Stimulated activated naive B cell treated with anti-CD40 and anti-IgM and Interleukin-4, amounts not matched to agents 10 μg/mL and 1 μg/mL and 100 μg/mL, for 72 hours (primary cell): ENCODE measurements at regions not wholly inside any gene's neighbourhood (a gene's known extent, or its start where the extent isn't known, plus 50 kb on each side); places are given as distances from the start of the nearest gene placed in this dataset.

Experiments used
- ATAC-seq, 2 donors: fragments of 150-1000 bp; cut with Tn5 transposase; replicated peaks; 2 replicates each; pipeline ENCODE4 v1.10.0; 2021; ENCODE audit warnings: moderate library complexity in 1 of 2
- DNase-seq: peaks from one replicate; pipeline ENCODE4 v3.0.0; 2021
- H3K27ac Mint-ChIP-seq: one replicate; pipeline ENCODE4 v1.8.0; 2022; ENCODE audit warnings: mild to moderate bottlenecking, mixed read lengths
- H3K27me3 Mint-ChIP-seq, 2 donors: one replicate each; pipeline ENCODE4 v1.8.0; 2022; ENCODE audit warnings: mixed read lengths in 2 of 2
- H3K36me3 Mint-ChIP-seq, 2 donors: one replicate each; pipeline ENCODE4 v1.8.0; 2022; ENCODE audit warnings: mixed read lengths in 2 of 2, mild to moderate bottlenecking in 1 of 2
- H3K4me1 Mint-ChIP-seq, 2 donors: one replicate each; pipeline ENCODE4 v1.8.0; 2022; ENCODE audit warnings: mixed read lengths in 2 of 2, mild to moderate bottlenecking in 1 of 2
- H3K4me3 Mint-ChIP-seq, 2 donors: one replicate each; pipeline ENCODE4 v1.8.0; 2022; ENCODE audit warnings: mild to moderate bottlenecking in 2 of 2, mixed read lengths in 2 of 2, moderate library complexity in 1 of 2
- H3K9me3 Mint-ChIP-seq, 2 donors: one replicate each; pipeline ENCODE4 v1.8.0; 2022; ENCODE audit warnings: mixed read lengths in 2 of 2, mild to moderate bottlenecking in 1 of 2

DNA sequence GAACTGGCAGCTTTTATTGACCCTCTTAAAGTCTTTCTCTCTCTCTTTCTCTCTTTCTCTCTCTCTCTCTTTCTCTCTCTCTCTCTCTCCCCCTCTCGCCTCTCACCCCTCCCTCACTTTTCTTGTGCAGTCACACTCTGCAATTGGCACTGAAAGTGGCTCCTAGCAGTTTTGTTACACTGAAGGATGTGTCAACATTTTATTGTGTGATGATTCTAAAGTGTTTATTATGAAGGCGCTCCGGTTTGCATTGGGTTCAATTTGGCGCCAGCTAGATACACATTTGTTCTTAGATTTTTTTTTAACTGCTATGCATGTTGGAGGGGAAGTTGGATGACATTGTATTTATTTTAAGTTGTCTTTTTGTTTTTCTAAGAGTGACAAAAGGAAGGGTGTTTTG, 64.0 kb upstream of the CHRM3 start:
- no peak overlapping the region for H3K27ac Mint-ChIP-seq
- no peak for DNase-seq
- no peaks in the 10 kb centered on the region for H3K36me3 Mint-ChIP-seq
- peaks cover 1 to 4% of the 10 kb centered on the region in 2 donors for H3K9me3 Mint-ChIP-seq
- no peak for ATAC-seq
- H3K27me3 Mint-ChIP-seq, result no peaks in the 10 kb centered on the region
- H3K4me3 Mint-ChIP-seq, result no peak overlapping the region
- H3K4me1 Mint-ChIP-seq, result no peaks in the 10 kb centered on the region

DNA sequence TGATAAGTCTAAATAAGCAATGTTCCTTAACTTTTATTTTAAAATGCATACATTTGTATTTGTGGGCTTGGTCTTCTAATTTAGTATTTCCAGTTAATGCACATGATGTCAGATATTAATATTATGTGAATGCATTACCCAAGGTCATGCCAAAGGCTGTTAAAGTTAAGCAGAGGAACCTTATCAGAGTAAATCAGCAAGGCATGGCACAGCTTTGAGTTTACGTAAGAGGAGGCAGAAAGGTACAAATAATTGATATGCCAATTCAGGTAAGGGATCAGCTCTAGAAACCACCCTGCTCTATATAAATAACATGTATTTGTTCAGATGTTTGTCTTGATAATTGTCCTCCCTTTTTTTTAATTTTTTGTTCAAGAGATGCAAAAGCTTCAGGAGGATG, 64.5 kb upstream of the CHRM3 start:
- no peak overlapping the region for H3K4me3 Mint-ChIP-seq
- H3K36me3 Mint-ChIP-seq, result no peaks in the 10 kb centered on the region
- DNase-seq (no peak), ATAC-seq (no peak)
- no peak overlapping the region for H3K27ac Mint-ChIP-seq
- no peaks in the 10 kb centered on the region for H3K4me1 Mint-ChIP-seq
- H3K27me3 Mint-ChIP-seq, result no peaks in the 10 kb centered on the region
- H3K9me3 Mint-ChIP-seq, result peaks cover 1 to 4% of the 10 kb centered on the region in 2 donors

- DNase-seq, result no peak
- peaks cover 1 to 4% of the 10 kb centered on the region in 2 donors for H3K9me3 Mint-ChIP-seq
- ATAC-seq, result no peak
- no peaks in the 10 kb centered on the region for H3K4me1 Mint-ChIP-seq
- no peaks in the 10 kb centered on the region for H3K27me3 Mint-ChIP-seq
- H3K4me3 Mint-ChIP-seq, result no peak overlapping the region
- H3K36me3 Mint-ChIP-seq, result no peaks in the 10 kb centered on the region
- H3K27ac Mint-ChIP-seq, result no peak overlapping the region
Measured at GRCh38 chr1:239317948-239318347, 68.4 kb upstream of the CHRM3 start.

GRCh38 chr1:239315631-239316217, 70.6 kb upstream of the CHRM3 start:
- Mint-ChIP-seq H3K27ac (no peak overlapping the region), H3K4me3 (no peak overlapping the region), H3K36me3 (no peaks in the 10 kb centered on the region), H3K27me3 (no peaks in the 10 kb centered on the region), H3K9me3 (peaks cover 1 to 4% of the 10 kb centered on the region in 2 donors), H3K4me1 (no peaks in the 10 kb centered on the region)
- ATAC-seq (no peak), DNase-seq (no peak)

- ATAC-seq (no peak), DNase-seq (no peak)
- Mint-ChIP-seq H3K27me3 (no peaks in the 10 kb centered on the region), H3K36me3 (no peaks in the 10 kb centered on the region), H3K9me3 (peaks cover 0 to 1% of the 10 kb centered on the region in 2 donors), H3K4me3 (no peak overlapping the region), H3K4me1 (no peaks in the 10 kb centered on the region), H3K27ac (no peak overlapping the region)
Measured at GRCh38 chr1:239311331-239311730, 75.0 kb upstream of the CHRM3 start.

GRCh38 chr1:239308701-239309333, 77.6 kb upstream of the CHRM3 start:
- H3K27me3 Mint-ChIP-seq, result no peaks in the 10 kb centered on the region
- DNase-seq (no peak), ATAC-seq (peak; percentile 38 to 66)
- H3K4me3 Mint-ChIP-seq, result no peak overlapping the region
- peaks cover 0 to 1% of the 10 kb centered on the region in 2 donors for H3K9me3 Mint-ChIP-seq
- no peaks in the 10 kb centered on the region for H3K4me1 Mint-ChIP-seq
- no peaks in the 10 kb centered on the region for H3K36me3 Mint-ChIP-seq
- H3K27ac Mint-ChIP-seq, result no peak overlapping the region

GRCh38 chr1:239307886-239308285, 78.5 kb upstream of the CHRM3 start:
- Mint-ChIP-seq H3K27me3 (no peaks in the 10 kb centered on the region), H3K9me3 (peaks cover 0 to 1% of the 10 kb centered on the region in 2 donors), H3K27ac (no peak overlapping the region), H3K36me3 (no peaks in the 10 kb centered on the region), H3K4me1 (no peaks in the 10 kb centered on the region), H3K4me3 (no peak overlapping the region)
- DNase-seq, result no peak
- no peak for ATAC-seq

DNA sequence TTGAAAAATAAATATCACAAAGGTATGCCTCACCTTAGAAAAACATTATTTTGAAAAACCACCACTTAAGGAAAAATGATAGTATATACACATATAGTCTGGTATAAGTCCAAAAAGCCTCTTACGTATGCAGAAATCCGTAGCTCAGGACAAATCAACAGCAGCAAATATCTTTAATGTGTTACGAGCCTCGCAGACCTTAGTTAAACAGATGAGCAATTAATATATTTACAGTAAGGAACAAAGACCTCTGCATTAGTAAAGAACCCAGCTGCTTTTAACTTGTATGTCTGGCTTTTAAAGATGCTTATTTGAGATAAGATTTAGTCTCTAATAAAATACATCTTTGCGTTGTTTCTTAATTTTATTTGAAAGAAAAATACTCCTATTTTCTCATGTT, 79.9 kb upstream of the CHRM3 start:
- Mint-ChIP-seq H3K4me1 (no peaks in the 10 kb centered on the region), H3K4me3 (no peak overlapping the region), H3K27ac (no peak overlapping the region), H3K36me3 (no peaks in the 10 kb centered on the region), H3K27me3 (no peaks in the 10 kb centered on the region), H3K9me3 (peaks cover 0 to 1% of the 10 kb centered on the region in 2 donors)
- DNase-seq (no peak), ATAC-seq (no peak)

DNA sequence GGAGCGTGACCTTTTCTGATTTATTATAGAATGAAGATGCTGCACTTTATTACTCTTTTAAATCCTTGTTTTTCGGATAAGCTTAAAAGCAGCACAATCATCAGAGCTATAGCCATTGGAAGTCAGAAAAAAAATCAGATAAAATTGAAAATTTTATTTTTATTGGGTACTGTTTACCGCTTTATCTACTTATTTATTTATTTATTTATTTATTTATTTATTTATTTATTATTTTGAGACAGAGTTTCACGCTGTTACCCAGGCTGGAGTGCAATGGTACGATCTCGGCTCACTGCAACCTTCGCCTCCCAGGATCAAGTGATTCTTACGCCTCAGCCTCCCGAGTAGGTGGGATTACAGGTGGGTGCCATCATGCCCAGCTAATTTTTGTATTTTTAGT, 83.1 kb upstream of the CHRM3 start:
- no peaks in the 10 kb centered on the region for H3K36me3 Mint-ChIP-seq

DNA sequence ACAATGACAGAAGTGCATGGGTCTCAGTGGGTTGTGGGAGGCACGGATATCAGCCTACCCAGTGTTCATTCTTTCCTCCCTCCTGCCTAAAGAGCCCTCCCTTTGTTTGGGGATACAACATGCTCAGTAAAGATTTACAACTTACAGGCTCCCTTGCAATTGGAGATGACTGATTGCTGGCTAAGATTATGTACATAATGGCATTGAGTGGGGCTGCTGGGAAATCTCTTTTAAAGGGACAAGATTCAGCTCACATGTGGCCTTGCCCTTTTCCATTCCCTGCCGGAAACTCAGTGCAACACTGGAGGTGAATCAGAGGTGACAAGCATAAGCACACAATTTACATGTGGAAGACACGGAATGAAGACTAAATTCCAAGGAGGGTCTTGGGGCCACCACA, 83.7 kb upstream of the CHRM3 start:
- ATAC-seq (no peak), DNase-seq (no peak)
- H3K4me1 Mint-ChIP-seq, result no peaks in the 10 kb centered on the region
- H3K36me3 Mint-ChIP-seq, result no peaks in the 10 kb centered on the region
- no peak overlapping the region for H3K27ac Mint-ChIP-seq
- H3K4me3 Mint-ChIP-seq, result no peak overlapping the region
- H3K27me3 Mint-ChIP-seq, result no peaks in the 10 kb centered on the region
- no peaks in the 10 kb centered on the region for H3K9me3 Mint-ChIP-seq

More for the DNA sequence above, 83.1 kb upstream of the CHRM3 start:
- H3K27me3 Mint-ChIP-seq, result no peaks in the 10 kb centered on the region
- ATAC-seq, result no peak
- no peaks in the 10 kb centered on the region for H3K9me3 Mint-ChIP-seq
- H3K4me3 Mint-ChIP-seq, result no peak overlapping the region
- H3K4me1 Mint-ChIP-seq, result no peaks in the 10 kb centered on the region
- H3K27ac Mint-ChIP-seq, result no peak overlapping the region
- no peak for DNase-seq

- H3K9me3 Mint-ChIP-seq, result no peaks in the 10 kb centered on the region
- H3K4me3 Mint-ChIP-seq, result no peak overlapping the region
- no peaks in the 10 kb centered on the region for H3K4me1 Mint-ChIP-seq
- no peaks in the 10 kb centered on the region for H3K36me3 Mint-ChIP-seq
- DNase-seq (no peak), ATAC-seq (no peak)
- no peak overlapping the region for H3K27ac Mint-ChIP-seq
- no peaks in the 10 kb centered on the region for H3K27me3 Mint-ChIP-seq
Measured at GRCh38 chr1:239301251-239301650, 85.1 kb upstream of the CHRM3 start.

DNA sequence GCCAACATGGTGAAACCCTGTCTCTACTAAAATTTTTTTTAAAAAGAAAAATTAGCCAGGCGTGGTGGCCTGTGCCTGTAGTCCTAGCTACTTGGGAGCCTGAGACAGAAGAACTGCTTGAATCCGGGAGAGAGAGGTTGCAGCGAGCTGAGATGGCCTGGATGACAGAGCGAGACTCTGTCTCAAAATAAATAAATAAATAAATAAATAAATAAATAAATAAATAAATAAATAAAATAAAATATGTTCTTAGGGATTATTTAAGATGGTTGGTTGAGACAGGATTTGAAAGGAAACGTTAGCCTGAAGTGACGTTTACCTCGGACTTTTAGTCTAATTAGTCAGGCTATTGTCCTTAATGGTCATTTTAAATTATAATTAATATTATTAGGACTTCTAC, 88.5 kb upstream of the CHRM3 start:
- H3K9me3 Mint-ChIP-seq, result no peaks in the 10 kb centered on the region

DNA sequence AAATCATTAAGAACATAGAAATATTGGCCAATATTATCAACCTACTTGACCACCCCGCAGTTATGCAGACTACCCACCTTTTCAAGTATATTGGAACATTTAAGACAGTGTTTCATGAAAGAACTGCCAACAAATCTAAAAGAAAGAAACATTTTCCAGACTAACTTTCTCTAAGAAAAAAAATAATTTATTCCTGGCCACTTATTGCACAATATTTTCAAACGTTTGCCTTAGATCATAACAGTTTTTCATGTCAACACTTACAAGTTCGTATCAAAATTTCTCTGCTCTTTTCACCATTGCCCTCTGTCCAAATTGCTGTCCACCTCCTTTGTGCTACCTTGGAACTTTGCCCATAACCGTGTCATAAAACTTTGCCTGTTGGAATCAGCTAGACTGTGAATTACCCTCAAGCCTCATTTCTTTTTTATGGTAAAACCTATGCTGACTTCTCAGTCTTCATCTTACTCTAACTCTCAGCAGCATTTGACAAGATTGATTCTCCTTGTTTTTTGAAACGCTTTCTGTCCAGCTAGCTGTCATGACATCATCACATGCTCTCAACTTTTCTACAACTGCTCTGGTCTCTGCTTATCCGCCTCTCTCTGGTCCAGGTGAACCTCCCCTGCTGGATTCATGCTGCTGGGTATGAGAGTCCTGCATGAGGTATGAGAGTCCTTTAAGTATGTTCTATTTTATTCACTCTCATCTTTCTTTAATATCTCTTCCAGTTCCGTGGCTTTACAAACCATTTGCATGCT, 92.8 kb upstream of the CHRM3 start:
- H3K9me3 Mint-ChIP-seq, result no peaks in the 10 kb centered on the region
- H3K4me1 Mint-ChIP-seq, result no peaks in the 10 kb centered on the region
- DNase-seq, result no peak
- no peak for ATAC-seq
- no peak overlapping the region for H3K27ac Mint-ChIP-seq
- no peaks in the 10 kb centered on the region for H3K36me3 Mint-ChIP-seq
- H3K27me3 Mint-ChIP-seq, result no peaks in the 10 kb centered on the region
- no peak overlapping the region for H3K4me3 Mint-ChIP-seq

More for the DNA sequence above, 88.5 kb upstream of the CHRM3 start:
- Mint-ChIP-seq H3K4me1 (no peaks in the 10 kb centered on the region), H3K27ac (no peak overlapping the region), H3K27me3 (no peaks in the 10 kb centered on the region), H3K4me3 (no peak overlapping the region), H3K36me3 (no peaks in the 10 kb centered on the region)
- no peak for DNase-seq
- ATAC-seq, result no peak

DNA sequence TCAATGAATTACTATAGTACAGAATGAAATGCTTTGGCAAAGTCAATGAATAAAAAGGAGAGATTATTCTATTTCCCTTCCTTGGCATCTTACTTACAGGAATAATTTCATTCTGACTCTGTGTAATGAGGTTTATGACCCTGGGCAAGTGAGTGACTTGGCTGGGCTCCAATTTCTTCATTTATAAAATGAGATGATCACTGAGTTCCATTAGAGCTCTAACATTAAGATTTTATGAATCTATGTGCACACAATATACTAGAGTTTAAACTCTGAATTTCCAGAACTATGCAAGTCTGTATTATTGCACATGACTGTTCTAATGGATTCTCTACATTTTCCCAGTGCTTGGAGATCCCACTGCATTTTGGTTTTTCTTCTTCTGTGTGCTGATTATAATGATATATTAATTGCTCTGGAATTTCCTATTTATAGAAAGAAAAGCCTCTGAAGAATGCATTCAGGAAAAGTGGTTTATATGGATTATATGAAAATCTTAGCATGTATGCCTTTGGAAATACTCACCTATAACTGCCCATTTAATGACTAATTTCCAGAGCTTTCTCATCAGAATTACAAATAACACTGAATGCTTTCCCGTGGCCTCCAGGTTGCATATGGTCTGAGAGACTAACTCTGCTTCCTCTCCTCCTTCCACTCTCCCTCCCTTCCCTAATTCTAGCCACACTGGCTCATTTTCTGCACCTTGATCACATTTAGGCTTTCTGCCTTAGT, 97.4 kb upstream of the CHRM3 start:
- Mint-ChIP-seq H3K36me3 (no peaks in the 10 kb centered on the region), H3K27ac (no peak overlapping the region)
- no peak for DNase-seq

More for the DNA sequence above, 97.4 kb upstream of the CHRM3 start:
- H3K27me3 Mint-ChIP-seq, result no peaks in the 10 kb centered on the region
- no peaks in the 10 kb centered on the region for H3K9me3 Mint-ChIP-seq
- no peak overlapping the region for H3K4me3 Mint-ChIP-seq
- ATAC-seq, result no peak
- H3K4me1 Mint-ChIP-seq, result no peaks in the 10 kb centered on the region
